Activated CD4-positive, alpha-beta memory T cell treated with anti-CD3 and anti-CD28 coated beads for 36 hours (primary cell): ENCODE measurements at regions not wholly inside any gene's neighbourhood (a gene's known extent, or its start where the extent isn't known, plus 50 kb on each side); places are given as distances from the start of the nearest gene placed in this dataset.

Experiments used
- CTCF ChIA-PET: fragments of 350-600 bp; sonication (Branson Sonifier 250); formaldehyde crosslinking; loops from one replicate; lab custom pipeline; 2021; ENCODE audit warnings: antibody characterized with exemption, inconsistent platforms; lab: Charles Lee
- POLR2A ChIA-PET: fragments of 350-600 bp; sonication (Branson Sonifier 250); formaldehyde crosslinking; loops from one replicate; lab custom pipeline; 2021; ENCODE audit warnings: antibody characterized with exemption; lab: Charles Lee
- DNase-seq: peaks from one replicate; pipeline ENCODE4 v3.0.0-alpha.2; 2020
- H3K27ac Mint-ChIP-seq: one replicate; pipeline ENCODE4 v1.8.0; 2021; ENCODE audit warnings: mixed read lengths
- H3K27me3 Mint-ChIP-seq: one replicate; pipeline ENCODE4 v1.8.0; 2021; ENCODE audit warnings: mixed read lengths
- H3K36me3 Mint-ChIP-seq: one replicate; pipeline ENCODE4 v1.8.0; 2021; ENCODE audit warnings: mixed read lengths
- H3K4me1 Mint-ChIP-seq: one replicate; pipeline ENCODE4 v1.8.0; 2021; ENCODE audit warnings: low read depth, mixed read lengths
- H3K4me3 Mint-ChIP-seq: one replicate; pipeline ENCODE4 v1.8.0; 2021; ENCODE audit warnings: mild to moderate bottlenecking, mixed read lengths
- H3K9me3 Mint-ChIP-seq: one replicate; pipeline ENCODE4 v1.8.0; 2021; ENCODE audit warnings: mixed read lengths
- intact Hi-C: fragments of 100-400 bp; cut with micrococcal nuclease; formaldehyde crosslinking; loops from one replicate; pipeline ENCODE4 v1.15.1; 2023

DNA sequence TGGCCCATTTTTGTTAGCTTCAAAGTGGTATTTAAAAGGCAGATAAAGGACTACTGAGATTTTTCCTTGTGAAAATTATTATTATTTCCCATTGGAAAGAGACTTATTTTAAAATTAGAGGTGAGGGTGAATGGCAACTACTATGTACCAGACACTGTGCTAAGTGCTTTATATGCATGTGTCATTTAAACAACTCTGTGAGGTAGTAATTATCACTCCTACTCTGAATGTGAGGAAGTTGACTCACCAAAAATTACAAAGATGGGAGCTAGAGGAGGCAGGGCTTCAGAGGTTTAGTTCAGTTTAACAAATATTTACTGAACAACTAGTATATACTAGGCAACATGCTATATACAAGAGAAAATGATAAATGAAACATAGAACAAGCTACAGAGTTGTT is 78.2 kb downstream of the MSL3 start:
- intact Hi-C loops, result no loop called here
- DNase-seq, result no peak
- Mint-ChIP-seq H3K27me3 (peaks cover 2% of the 10 kb centered on the region), H3K4me3 (no peak overlapping the region), H3K4me1 (peaks cover 3% of the 10 kb centered on the region), H3K9me3 (no peaks in the 10 kb centered on the region), H3K27ac (no peak overlapping the region), H3K36me3 (no peaks in the 10 kb centered on the region)
- ChIA-PET CTCF (no interaction called here), POLR2A (no interaction called here)

DNA sequence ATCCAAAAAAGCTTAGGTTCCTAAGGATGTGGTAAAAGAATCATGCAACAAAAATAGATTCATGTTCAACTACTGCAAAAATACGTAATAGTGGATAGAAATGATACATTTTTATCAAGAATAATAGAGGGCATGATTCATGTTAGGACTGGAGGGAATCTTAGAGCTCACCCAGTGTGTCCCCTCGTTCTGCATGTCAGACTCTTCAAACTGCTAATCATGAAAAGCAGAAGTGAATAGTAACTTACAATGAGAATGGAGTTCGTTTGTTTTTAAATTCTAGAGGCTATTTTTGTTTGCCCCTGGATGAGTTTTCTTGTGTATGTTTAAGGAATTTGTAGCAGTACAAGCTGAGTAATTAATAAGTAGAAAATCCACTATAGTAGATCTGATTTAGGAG is 79.4 kb downstream of the MSL3 start:
- Mint-ChIP-seq H3K4me1 (peaks cover 3% of the 10 kb centered on the region), H3K27me3 (peaks cover 2% of the 10 kb centered on the region), H3K36me3 (no peaks in the 10 kb centered on the region), H3K4me3 (no peak overlapping the region), H3K27ac (no peak overlapping the region), H3K9me3 (no peaks in the 10 kb centered on the region)
- POLR2A ChIA-PET, result no interaction called here
- DNase-seq, result no peak
- CTCF ChIA-PET, result no interaction called here
- intact Hi-C loops, result no loop called here

DNA sequence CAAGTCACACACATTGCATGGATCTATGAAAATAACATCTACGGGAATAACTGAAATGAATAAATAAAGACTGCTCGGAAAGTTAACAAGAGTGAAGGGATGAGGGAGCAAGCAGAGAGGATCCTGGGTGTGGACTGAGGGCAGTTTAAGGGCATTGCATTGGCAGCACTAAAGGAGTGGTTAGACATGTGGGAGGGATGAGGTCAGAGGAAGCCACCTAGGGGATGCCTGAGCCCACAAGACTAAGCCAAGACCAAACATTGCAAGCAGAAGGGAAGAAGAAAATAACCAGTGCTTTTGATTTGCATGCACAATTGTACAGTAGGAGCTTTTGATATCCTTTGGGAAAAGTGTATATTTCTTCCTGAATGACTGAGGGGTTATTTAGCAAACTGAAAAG is 106.1 kb downstream of the MSL3 start:
- CTCF ChIA-PET, result no interaction called here
- no peaks in the 10 kb centered on the region for H3K4me1 Mint-ChIP-seq

DNA sequence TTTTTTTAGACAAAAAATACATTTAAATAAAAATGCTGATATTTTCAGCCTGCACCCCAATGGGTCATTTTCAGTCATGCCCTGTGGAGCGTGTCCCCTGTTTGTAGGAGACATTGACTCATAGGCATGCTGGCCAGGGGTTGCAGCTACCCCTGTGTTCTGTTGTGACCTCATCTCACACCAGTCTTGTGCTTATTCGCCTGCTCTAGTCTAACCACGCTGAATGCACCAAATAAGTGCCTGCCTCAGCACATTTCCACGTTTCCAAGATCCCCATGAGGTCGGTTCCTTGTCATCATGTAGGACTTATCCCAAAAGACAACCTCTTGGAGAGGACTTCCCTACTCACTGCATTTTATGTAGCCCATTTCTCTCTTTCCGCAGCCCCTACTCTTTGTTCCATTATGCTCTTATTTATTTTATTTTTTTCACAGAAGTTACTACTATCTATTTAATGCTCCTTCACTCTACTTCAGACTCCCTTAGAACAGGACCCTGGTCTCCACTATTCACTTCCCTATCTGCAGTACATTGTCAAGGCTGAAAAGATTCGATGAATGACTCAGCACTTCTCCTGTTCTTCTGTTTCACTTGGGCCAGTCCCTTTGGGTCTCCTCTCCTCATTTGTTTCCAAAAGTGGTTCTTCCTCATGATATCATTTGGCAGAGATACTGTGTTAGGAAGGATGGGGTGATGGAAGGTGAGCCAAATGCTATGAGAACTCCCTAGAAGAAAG is 109.7 kb downstream of the MSL3 start:
- ChIA-PET CTCF (interaction anchor here (0.7 kb wide), 1 partner anchor 85 kb away, joined by 3 read pairs; no protein-coding TSS in a partner anchor), POLR2A (no interaction called here)
- Mint-ChIP-seq H3K27me3 (no peaks in the 10 kb centered on the region), H3K4me3 (no peak overlapping the region), H3K9me3 (no peaks in the 10 kb centered on the region), H3K36me3 (no peaks in the 10 kb centered on the region), H3K4me1 (no peaks in the 10 kb centered on the region), H3K27ac (no peak overlapping the region)
- intact Hi-C loops, result no loop called here
- DNase-seq, result no peak

More for the DNA sequence above, 106.1 kb downstream of the MSL3 start:
- H3K36me3 Mint-ChIP-seq, result no peaks in the 10 kb centered on the region
- H3K27ac Mint-ChIP-seq, result no peak overlapping the region
- no peak overlapping the region for H3K4me3 Mint-ChIP-seq
- no peak for DNase-seq
- no peaks in the 10 kb centered on the region for H3K9me3 Mint-ChIP-seq
- H3K27me3 Mint-ChIP-seq, result no peaks in the 10 kb centered on the region
- intact Hi-C loops, result no loop called here
- POLR2A ChIA-PET, result no interaction called here

DNA sequence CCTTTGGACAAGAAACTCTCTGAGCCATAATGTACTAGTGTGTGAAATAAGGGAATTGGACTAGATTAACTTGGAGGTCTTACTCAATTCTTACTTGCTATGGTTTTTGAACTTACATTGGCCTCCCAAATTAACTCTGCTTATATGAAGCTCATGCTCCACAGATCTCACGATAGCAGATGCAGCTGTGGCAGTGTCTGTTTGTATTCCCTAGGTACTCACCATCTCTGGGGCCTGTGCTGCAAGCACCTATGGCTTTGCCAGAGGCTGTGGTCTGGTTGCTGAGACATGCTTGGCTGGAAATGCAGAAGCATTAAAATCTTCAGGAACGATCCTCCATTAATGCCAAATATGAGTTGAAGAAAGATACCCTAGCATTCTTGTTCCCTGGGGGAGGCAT is 112.8 kb downstream of the MSL3 start:
- no peaks in the 10 kb centered on the region for H3K4me1 Mint-ChIP-seq
- POLR2A ChIA-PET, result no interaction called here
- no peaks in the 10 kb centered on the region for H3K36me3 Mint-ChIP-seq
- DNase-seq, result no peak
- intact Hi-C loops, result no loop called here
- no peaks in the 10 kb centered on the region for H3K27me3 Mint-ChIP-seq
- CTCF ChIA-PET, result no interaction called here
- H3K27ac Mint-ChIP-seq, result no peak overlapping the region
- no peaks in the 10 kb centered on the region for H3K9me3 Mint-ChIP-seq
- H3K4me3 Mint-ChIP-seq, result no peak overlapping the region

- Mint-ChIP-seq H3K9me3 (no peaks in the 10 kb centered on the region), H3K4me3 (no peak overlapping the region), H3K27me3 (no peaks in the 10 kb centered on the region), H3K27ac (no peak overlapping the region), H3K36me3 (no peaks in the 10 kb centered on the region), H3K4me1 (no peaks in the 10 kb centered on the region)
- ChIA-PET CTCF (no interaction called here), POLR2A (no interaction called here)
- intact Hi-C loops, result no loop called here
- no peak for DNase-seq
These were observed 123.6 kb downstream of the MSL3 start for GRCh38 chrX:11881485-11882170.

DNA sequence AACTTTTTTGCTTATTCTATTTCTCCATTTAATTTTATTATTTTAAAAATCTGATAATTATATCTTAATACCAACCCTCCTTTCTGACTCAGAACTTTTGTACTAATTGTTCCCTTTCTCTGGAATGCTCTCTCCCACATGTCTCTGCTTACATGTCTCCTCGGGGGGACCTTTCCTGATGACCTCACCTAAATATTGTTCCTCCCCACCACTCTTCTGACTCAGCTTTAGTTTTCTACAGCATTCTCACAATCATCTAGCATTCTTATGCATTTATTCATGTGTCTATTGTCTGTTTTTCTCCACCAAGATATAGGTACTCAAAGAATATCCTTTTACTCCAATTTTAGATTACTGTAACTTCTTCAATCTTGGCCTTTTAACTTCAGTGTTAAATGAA is 128.7 kb downstream of the MSL3 start:
- H3K27me3 Mint-ChIP-seq, result no peaks in the 10 kb centered on the region
- intact Hi-C loops, result no loop called here
- H3K27ac Mint-ChIP-seq, result no peak overlapping the region
- ChIA-PET CTCF (no interaction called here), POLR2A (no interaction called here)
- no peaks in the 10 kb centered on the region for H3K4me1 Mint-ChIP-seq
- DNase-seq, result no peak
- no peaks in the 10 kb centered on the region for H3K9me3 Mint-ChIP-seq
- H3K36me3 Mint-ChIP-seq, result no peaks in the 10 kb centered on the region
- H3K4me3 Mint-ChIP-seq, result no peak overlapping the region

GRCh38 chrX:11887175-11887574 is 129.1 kb downstream of the MSL3 start:
- intact Hi-C loops, result no loop called here
- H3K4me1 Mint-ChIP-seq, result no peaks in the 10 kb centered on the region
- POLR2A ChIA-PET, result no interaction called here
- no peak for DNase-seq
- H3K27ac Mint-ChIP-seq, result no peak overlapping the region
- H3K27me3 Mint-ChIP-seq, result no peaks in the 10 kb centered on the region
- H3K9me3 Mint-ChIP-seq, result no peaks in the 10 kb centered on the region
- H3K4me3 Mint-ChIP-seq, result no peak overlapping the region
- CTCF ChIA-PET, result no interaction called here
- no peaks in the 10 kb centered on the region for H3K36me3 Mint-ChIP-seq

- Mint-ChIP-seq H3K27ac (no peak overlapping the region), H3K36me3 (no peaks in the 10 kb centered on the region), H3K9me3 (no peaks in the 10 kb centered on the region), H3K4me3 (no peak overlapping the region), H3K4me1 (no peaks in the 10 kb centered on the region), H3K27me3 (peaks cover 1% of the 10 kb centered on the region)
- DNase-seq, result no peak
- CTCF ChIA-PET, result no interaction called here
- intact Hi-C loops, result no loop called here
- POLR2A ChIA-PET, result no interaction called here
These were observed 130.4 kb downstream of the MSL3 start for GRCh38 chrX:11888421-11888820.

GRCh38 chrX:11889791-11890190 is 131.8 kb downstream of the MSL3 start:
- intact Hi-C loops, result no loop called here
- ChIA-PET CTCF (no interaction called here), POLR2A (no interaction called here)
- H3K4me1 Mint-ChIP-seq, result no peaks in the 10 kb centered on the region
- peaks cover 1% of the 10 kb centered on the region for H3K27me3 Mint-ChIP-seq
- H3K9me3 Mint-ChIP-seq, result no peaks in the 10 kb centered on the region
- DNase-seq, result no peak
- no peak overlapping the region for H3K4me3 Mint-ChIP-seq
- H3K36me3 Mint-ChIP-seq, result no peaks in the 10 kb centered on the region
- no peak overlapping the region for H3K27ac Mint-ChIP-seq

- CTCF ChIA-PET, result no interaction called here
- intact Hi-C loops, result no loop called here
- no peak overlapping the region for H3K27ac Mint-ChIP-seq
- DNase-seq, result no peak
- H3K4me3 Mint-ChIP-seq, result no peak overlapping the region
- POLR2A ChIA-PET, result no interaction called here
- H3K4me1 Mint-ChIP-seq, result no peaks in the 10 kb centered on the region
- no peaks in the 10 kb centered on the region for H3K9me3 Mint-ChIP-seq
- peaks cover 3% of the 10 kb centered on the region for H3K27me3 Mint-ChIP-seq
- no peaks in the 10 kb centered on the region for H3K36me3 Mint-ChIP-seq
These were observed 132.9 kb downstream of the MSL3 start for GRCh38 chrX:11890836-11891514.

DNA sequence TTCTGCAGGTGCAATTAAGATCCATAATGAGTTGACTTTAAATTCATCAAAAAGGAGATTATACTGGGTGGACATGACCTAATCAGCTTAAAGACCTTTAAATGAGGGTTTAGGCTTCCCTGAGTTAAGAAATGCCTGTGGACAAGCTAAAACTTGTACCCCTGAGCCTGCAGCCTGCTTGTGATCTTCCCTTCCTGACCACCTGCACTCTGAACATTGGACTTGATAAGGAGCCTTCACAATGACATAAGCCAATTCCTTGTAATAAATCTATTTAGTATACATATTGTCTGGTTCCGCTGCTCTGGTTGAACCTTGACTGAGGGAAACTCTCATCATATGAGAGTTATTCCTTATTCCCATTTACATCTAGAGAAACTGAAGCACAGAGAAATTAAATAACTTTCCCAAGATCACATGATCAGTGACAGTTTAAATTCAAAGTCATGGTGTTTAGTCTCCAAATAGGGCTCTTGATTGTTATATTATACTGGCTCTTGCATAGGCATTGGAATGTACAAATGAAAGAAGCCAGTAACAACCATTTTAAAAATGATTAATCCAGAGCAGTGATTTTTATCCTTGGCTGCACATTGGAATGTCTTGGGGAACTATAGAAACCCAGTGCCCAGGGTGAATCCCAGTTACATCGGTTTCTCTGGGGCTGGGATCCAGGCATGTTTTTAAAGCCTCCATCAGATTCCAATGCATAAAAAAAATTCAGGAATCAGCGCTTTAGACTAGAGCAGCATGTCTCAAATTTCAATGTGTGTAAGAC is 136.1 kb downstream of the MSL3 start:
- POLR2A ChIA-PET, result no interaction called here
- no peak for DNase-seq
- H3K27me3 Mint-ChIP-seq, result peaks cover 3% of the 10 kb centered on the region
- H3K27ac Mint-ChIP-seq, result no peak overlapping the region
- intact Hi-C loops, result no loop called here
- H3K4me1 Mint-ChIP-seq, result no peaks in the 10 kb centered on the region
- H3K4me3 Mint-ChIP-seq, result no peak overlapping the region
- H3K36me3 Mint-ChIP-seq, result no peaks in the 10 kb centered on the region
- no peaks in the 10 kb centered on the region for H3K9me3 Mint-ChIP-seq
- CTCF ChIA-PET, result no interaction called here
